Esophagus muscularis mucosa (tissue), 3 donors: ENCODE measurements at regions not wholly inside any gene's neighbourhood (a gene's known extent, or its start where the extent isn't known, plus 50 kb on each side); places are given as distances from the start of the nearest gene placed in this dataset.

ENCODE experiments used
- CTCF ChIP-seq, 3 experiments: fragments of 200-600 bp in 2 of 3; fragments of 450-650 bp in 1 of 3; sonication (generic) in 2 of 3; IDR thresholded peaks; one replicate each; pipeline ENCODE4 v1.5.1; 2017 to 2019; ENCODE audit warnings: antibody characterized with exemption in 3 of 3, mild to moderate bottlenecking in 2 of 3, moderate library complexity in 1 of 3
- POLR2AphosphoS5 ChIP-seq, 2 donors: sonication (generic); formaldehyde crosslinking; IDR thresholded peaks; one replicate each; pipeline ENCODE4 v1.6.1; 2017; ENCODE audit warnings: antibody characterized with exemption in 2 of 2

- no peak for TF ChIP-seq CTCF (IDR thresholded peaks at IDR 0.05)
- no peak for TF ChIP-seq POLR2AphosphoS5 (IDR thresholded peaks at IDR 0.05)
Measured at GRCh38 chr10:9635691-9636090, 1382.0 kb upstream of the CELF2 start.
